ENCODE measurements at regions not wholly inside any gene's neighbourhood (a gene's known extent, or its start where the extent isn't known, plus 50 kb on each side); places are given as distances from the start of the nearest gene placed in this dataset.

GRCh38 chr7:142385491-142386340 lies 127.9 kb upstream of the PRSS58 start:
- peaks cover 9% of the 10 kb centered on the region for H3K27me3 Mint-ChIP-seq (ENCODE audit: unreplicated experiment)
- TF ChIP-seq CTCF (IDR thresholded peaks at IDR 0.05; ENCODE audit: unreplicated experiment): peak; percentile 47
- no peak overlapping the region for H3K27ac Mint-ChIP-seq (ENCODE audit: unreplicated experiment)
- peak; percentile 61 for DNase-seq (ENCODE audit: low spot score)
- no peaks in the 10 kb centered on the region for H3K36me3 Mint-ChIP-seq (ENCODE audit: low read depth, unreplicated experiment)
- H3K4me3 Mint-ChIP-seq (ENCODE audit: unreplicated experiment): no peak overlapping the region
- no peaks in the 10 kb centered on the region for H3K9me3 Mint-ChIP-seq (ENCODE audit: unreplicated experiment)
- peaks cover 16% of the 10 kb centered on the region for H3K4me1 Mint-ChIP-seq (ENCODE audit: unreplicated experiment)

- H3K27ac Mint-ChIP-seq (ENCODE audit: unreplicated experiment): no peak overlapping the region
- DNase-seq (ENCODE audit: low spot score): no peak
- peaks cover 12% of the 10 kb centered on the region for H3K4me1 Mint-ChIP-seq (ENCODE audit: unreplicated experiment)
- no peaks in the 10 kb centered on the region for H3K9me3 Mint-ChIP-seq (ENCODE audit: unreplicated experiment)
- peaks cover 9% of the 10 kb centered on the region for H3K27me3 Mint-ChIP-seq (ENCODE audit: unreplicated experiment)
- no peak for TF ChIP-seq CTCF (IDR thresholded peaks at IDR 0.05; ENCODE audit: unreplicated experiment)
- H3K4me3 Mint-ChIP-seq (ENCODE audit: unreplicated experiment): no peak overlapping the region
- H3K36me3 Mint-ChIP-seq (ENCODE audit: low read depth, unreplicated experiment): no peaks in the 10 kb centered on the region
Observed at GRCh38 chr7:142384493-142384922, 126.7 kb upstream of the PRSS58 start.

- H3K9me3 Mint-ChIP-seq (ENCODE audit: unreplicated experiment): no peaks in the 10 kb centered on the region
Observed at GRCh38 chr7:142383841-142384492, 126.1 kb upstream of the PRSS58 start.

GRCh38 chr7:142381727-142382390 lies 124.0 kb upstream of the PRSS58 start:
- H3K4me1 Mint-ChIP-seq (ENCODE audit: unreplicated experiment): peaks cover 14% of the 10 kb centered on the region
- no peak overlapping the region for H3K27ac Mint-ChIP-seq (ENCODE audit: unreplicated experiment)
- TF ChIP-seq CTCF (IDR thresholded peaks at IDR 0.05; ENCODE audit: unreplicated experiment): no peak
- H3K36me3 Mint-ChIP-seq (ENCODE audit: low read depth, unreplicated experiment): no peaks in the 10 kb centered on the region
- peaks cover 7% of the 10 kb centered on the region for H3K27me3 Mint-ChIP-seq (ENCODE audit: unreplicated experiment)
- DNase-seq (ENCODE audit: low spot score): no peak
- no peak overlapping the region for H3K4me3 Mint-ChIP-seq (ENCODE audit: unreplicated experiment)
- H3K9me3 Mint-ChIP-seq (ENCODE audit: unreplicated experiment): no peaks in the 10 kb centered on the region

More at GRCh38 chr7:142383841-142384492, 126.1 kb upstream of the PRSS58 start:
- no peak for DNase-seq (ENCODE audit: low spot score)
- no peak for TF ChIP-seq CTCF (IDR thresholded peaks at IDR 0.05; ENCODE audit: unreplicated experiment)
- H3K36me3 Mint-ChIP-seq (ENCODE audit: low read depth, unreplicated experiment): no peaks in the 10 kb centered on the region
- no peak overlapping the region for H3K27ac Mint-ChIP-seq (ENCODE audit: unreplicated experiment)
- no peak overlapping the region for H3K4me3 Mint-ChIP-seq (ENCODE audit: unreplicated experiment)
- peaks cover 7% of the 10 kb centered on the region for H3K27me3 Mint-ChIP-seq (ENCODE audit: unreplicated experiment)
- peaks cover 11% of the 10 kb centered on the region for H3K4me1 Mint-ChIP-seq (ENCODE audit: unreplicated experiment)

Measured in endothelial cell (in vitro differentiated cells).